T-cell (primary cell): ENCODE measurements at regions not wholly inside any gene's neighbourhood (a gene's known extent, or its start where the extent isn't known, plus 50 kb on each side); places are given as distances from the start of the nearest gene placed in this dataset.

ENCODE experiments used
- ATAC-seq, 4 experiments: fragments of 200-7000 bp in 3 of 4; fragments of 150-1000 bp in 1 of 4; cut with Tn5 transposase; replicated peaks in 1 of 4; 1 replicate in 3 of 4; 2 replicates in 1 of 4; pipeline ENCODE4 v1.10.0; 2021; ENCODE audit warnings: moderate library complexity in 3 of 4, mild to moderate bottlenecking in 2 of 4, moderate number of reproducible peaks in 1 of 4
- CTCF ChIA-PET, 2 donors: fragments of 300-600 bp; sonication (Branson Sonifier 250); formaldehyde crosslinking; loops; one replicate each; lab custom pipeline; 2022; ENCODE audit warnings: antibody characterized with exemption in 2 of 2; lab: Charles Lee
- POLR2A ChIA-PET, 2 donors: fragments of 300-600 bp; sonication (Branson Sonifier 250); formaldehyde crosslinking; loops; one replicate each; lab custom pipeline; 2022; ENCODE audit warnings: antibody characterized with exemption in 2 of 2; lab: Charles Lee
- DNase-seq, 35 experiments: peaks; one replicate each; pipeline versions ENCODE4 v3.0.0 to v3.0.0-alpha.2; 2013 to 2023
- H3K27ac ChIP-seq: one replicate; pipeline ENCODE4 v1.5.1; 2013; ENCODE audit warnings: low read length
- H3K27me3 ChIP-seq, 2 experiments: replicated peaks in 1 of 2; 1 replicate in 1 of 2; 2 replicates in 1 of 2; pipeline versions ENCODE4 v1.6.1 to v1.7.0; 2013; ENCODE audit warnings: low read length in 1 of 2, mixed read lengths in 1 of 2; ENCODE audit not compliant: control insufficient read depth in 2 of 2, insufficient read depth in 2 of 2; ENCODE audit errors: extremely low read depth in 1 of 2
- H3K36me3 ChIP-seq, 2 donors: 1 replicate in 1 of 2; 2 replicates in 1 of 2; pipeline versions ENCODE4 v1.6.1 to v1.7.0; 2013; ENCODE audit warnings: low read length in 1 of 2; ENCODE audit not compliant: control insufficient read depth in 2 of 2, insufficient read depth in 1 of 2; ENCODE audit errors: extremely low read depth in 1 of 2
- H3K4me1 ChIP-seq, 2 experiments: 1 replicate in 1 of 2; 2 replicates in 1 of 2; pipeline versions ENCODE4 v1.6.1 to v1.7.0; 2013; ENCODE audit warnings: low read length in 2 of 2, mixed read lengths in 1 of 2; ENCODE audit not compliant: insufficient read depth in 2 of 2, control insufficient read depth in 1 of 2; ENCODE audit errors: extremely low read depth in 1 of 2
- H3K4me3 ChIP-seq, 2 donors: 1 replicate in 1 of 2; 2 replicates in 1 of 2; pipeline versions ENCODE4 v1.5.1 to v1.7.0; 2013; ENCODE audit warnings: mild to moderate bottlenecking in 2 of 2, low read length in 1 of 2, moderate library complexity in 1 of 2; ENCODE audit not compliant: control insufficient read depth in 1 of 2; ENCODE audit errors: extremely low read depth in 1 of 2
- H3K9me3 ChIP-seq: 2 replicates; pipeline ENCODE4 v1.7.0; 2013
- H3K27ac Mint-ChIP-seq, 2 donors: one replicate each; pipeline ENCODE4 v1.8.0; 2020 to 2021; ENCODE audit warnings: mild to moderate bottlenecking in 2 of 2, mixed read lengths in 2 of 2
- H3K27me3 Mint-ChIP-seq, 2 donors: one replicate each; pipeline ENCODE4 v1.8.0; 2021 to 2022; ENCODE audit warnings: mixed read lengths in 2 of 2
- H3K36me3 Mint-ChIP-seq: one replicate; pipeline ENCODE4 v1.8.0; 2021; ENCODE audit warnings: mixed read lengths
- H3K4me1 Mint-ChIP-seq, 3 donors: one replicate each; pipeline ENCODE4 v1.8.0; 2020 to 2022; ENCODE audit warnings: mixed read lengths in 3 of 3, mild to moderate bottlenecking in 1 of 3
- H3K4me3 Mint-ChIP-seq, 3 donors: one replicate each; pipeline ENCODE4 v1.8.0; 2020 to 2022; ENCODE audit warnings: mild to moderate bottlenecking in 3 of 3, mixed read lengths in 3 of 3, moderate library complexity in 3 of 3
- H3K9me3 Mint-ChIP-seq, 3 donors: one replicate each; pipeline ENCODE4 v1.8.0; 2020 to 2022; ENCODE audit warnings: mixed read lengths in 3 of 3
- WGBS: methylation state at CpG from one replicate; pipeline ENCODE4 v1.1.5; 2013; ENCODE audit warnings: missing lambda C conversion rate; ENCODE audit not compliant: insufficient coverage; 5-methylcytosine and 5-hydroxymethylcytosine counted together

DNA sequence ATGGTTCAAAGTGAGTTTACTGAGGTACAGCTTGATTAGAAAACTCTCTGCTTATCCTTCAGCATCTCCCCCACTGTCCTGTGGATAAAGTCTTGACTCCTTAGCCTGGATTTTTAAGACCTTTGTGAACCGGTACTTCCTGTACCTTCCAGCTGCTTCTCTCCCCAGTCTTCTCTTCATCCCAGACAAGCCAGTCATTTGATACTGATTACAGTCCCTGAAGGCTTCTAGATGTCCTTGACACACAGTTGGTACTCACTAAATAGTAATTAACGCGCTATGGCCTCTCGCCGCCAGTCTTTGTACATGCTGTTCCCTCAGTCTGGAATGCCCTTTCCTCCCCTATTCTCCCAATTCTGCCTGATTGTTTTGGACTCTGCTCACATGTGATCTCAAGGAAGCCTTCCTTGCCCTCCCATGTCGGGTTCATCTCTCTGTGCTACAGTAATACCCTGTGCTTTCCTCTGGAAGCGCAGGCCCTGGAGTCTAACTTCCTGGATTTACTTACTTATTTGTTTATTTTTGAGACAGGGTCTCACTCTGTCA is 50.6 kb upstream of the PTGR2 start:
- Histone ChIP-seq H3K27ac (no peak overlapping the region), H3K36me3 (no peaks in the 10 kb centered on the region), H3K4me1 (no peaks in the 10 kb centered on the region), H3K4me3 (no peak overlapping the region), H3K9me3 (no peaks in the 10 kb centered on the region), H3K27me3 (no peaks in the 10 kb centered on the region)
- Mint-ChIP-seq H3K27ac (no peak overlapping the region), H3K4me1 (no peaks in the 10 kb centered on the region), H3K4me3 (no peak overlapping the region), H3K27me3 (no peaks in the 10 kb centered on the region), H3K9me3 (no peaks in the 10 kb centered on the region), H3K36me3 (peaks cover 5% of the 10 kb centered on the region)
- DNase-seq (no peak), ATAC-seq (no peak)
- CTCF ChIA-PET = no interaction called here
- 83% methylated on average over 2 of the region's 7 CpGs for WGBS
- POLR2A ChIA-PET = no interaction called here

DNA sequence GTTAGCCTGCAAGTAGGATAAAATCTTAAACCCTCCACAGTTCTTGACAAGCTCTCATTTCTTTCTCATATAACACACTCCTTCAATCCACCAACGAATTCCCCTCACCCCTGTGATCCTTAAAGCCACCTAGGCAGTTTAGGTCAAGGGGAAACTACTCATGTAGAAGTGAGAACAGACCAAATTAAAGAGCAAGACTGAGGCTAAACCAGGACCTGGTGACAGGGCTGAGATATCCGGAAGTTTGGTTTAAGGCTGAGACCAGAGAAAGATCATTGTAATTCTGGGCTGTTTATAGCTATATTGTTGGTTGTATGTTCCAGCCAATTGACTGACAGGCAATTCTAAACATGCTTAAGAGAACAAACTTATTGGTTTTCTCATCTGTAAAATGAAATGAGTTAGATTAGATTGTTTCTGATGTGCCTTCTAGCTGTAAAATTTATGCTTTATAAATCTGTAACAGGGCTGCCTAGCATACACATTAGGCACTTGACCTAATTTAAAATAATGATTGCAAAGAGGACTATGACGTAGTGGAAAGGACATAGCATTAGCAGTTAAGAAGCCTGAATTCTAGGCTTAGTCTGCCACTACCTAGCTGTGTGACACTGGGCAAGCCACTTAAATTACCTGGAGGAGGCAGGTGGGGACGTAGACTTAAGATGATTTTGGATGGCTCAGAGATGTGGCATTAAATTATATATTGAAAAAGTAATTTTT is 53.9 kb upstream of the PTGR2 start:
- ChIA-PET CTCF (interaction anchor here in 1 of 2 donors (0.6 to 0.7 kb wide), 2 partner anchors 14 to 69 kb away, joined by 3 to 4 read pairs; no protein-coding TSS in a partner anchor), POLR2A (interaction anchor here in 1 of 2 donors (0.6 kb wide), 1 partner anchor 20 kb away, joined by 3 read pairs; no protein-coding TSS in a partner anchor)
- no peak overlapping the region for H3K4me3 ChIP-seq
- WGBS = 96% methylated on average over 2 of the region's 4 CpGs
- Mint-ChIP-seq H3K27ac (no peak overlapping the region), H3K27me3 (no peaks in the 10 kb centered on the region), H3K4me3 (no peak overlapping the region), H3K4me1 (no peaks in the 10 kb centered on the region), H3K9me3 (no peaks in the 10 kb centered on the region), H3K36me3 (peaks cover 5% of the 10 kb centered on the region)
- no peaks in the 10 kb centered on the region for H3K9me3 ChIP-seq
- H3K27me3 ChIP-seq = no peaks in the 10 kb centered on the region
- H3K4me1 ChIP-seq = no peaks in the 10 kb centered on the region
- H3K36me3 ChIP-seq = no peaks in the 10 kb centered on the region
- ATAC-seq (no peak), DNase-seq (no peak)
- no peak overlapping the region for H3K27ac ChIP-seq

DNA sequence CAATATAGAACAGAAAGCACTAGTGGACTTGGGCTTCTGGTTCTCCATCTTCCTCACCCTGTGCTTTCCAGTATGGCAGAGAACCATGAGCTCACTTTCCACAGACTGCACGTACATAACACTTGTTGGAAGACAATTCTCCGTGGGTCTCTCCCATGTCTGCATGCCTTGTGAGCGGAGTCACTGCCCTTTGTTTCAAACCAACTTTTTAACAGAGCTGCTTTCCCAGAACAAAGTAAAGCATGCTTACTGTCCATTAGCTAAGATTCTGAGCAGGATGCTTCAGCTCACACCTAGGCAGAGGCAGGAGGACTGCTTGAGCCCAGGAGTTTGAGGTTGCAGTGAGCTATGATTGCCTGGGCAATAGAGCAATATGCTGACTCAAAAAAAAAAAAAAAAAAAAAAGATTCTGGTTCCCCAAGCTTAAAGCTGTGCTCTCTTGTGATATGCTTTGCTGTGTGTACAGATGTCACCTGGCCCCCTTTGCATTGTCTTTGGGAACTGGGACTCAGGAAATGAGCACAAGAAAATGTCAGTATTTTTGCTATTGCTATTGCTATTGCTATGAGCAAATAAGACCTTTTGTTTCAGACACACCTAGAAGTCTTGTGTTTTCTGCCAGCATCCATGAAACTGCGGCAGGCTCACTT is 54.6 kb upstream of the PTGR2 start:
- DNase-seq = no peak
- no peaks in the 10 kb centered on the region for H3K4me1 ChIP-seq
- Mint-ChIP-seq H3K4me1 (no peaks in the 10 kb centered on the region), H3K27me3 (no peaks in the 10 kb centered on the region), H3K36me3 (peaks cover under 1% of the 10 kb centered on the region), H3K9me3 (no peaks in the 10 kb centered on the region), H3K4me3 (no peak overlapping the region), H3K27ac (no peak overlapping the region)
- H3K36me3 ChIP-seq = no peaks in the 10 kb centered on the region
- 100% methylated on average over 3 of the region's 4 CpGs for WGBS
- no peaks in the 10 kb centered on the region for H3K27me3 ChIP-seq
- H3K9me3 ChIP-seq = no peaks in the 10 kb centered on the region
- POLR2A ChIA-PET = interaction anchor here in 1 of 2 donors (0.6 kb wide), 1 partner anchor 24 kb away, joined by 4 read pairs; no protein-coding TSS in a partner anchor
- no peak overlapping the region for H3K4me3 ChIP-seq
- CTCF ChIA-PET = interaction anchor here (0.6 to 1.1 kb wide), 5 partner anchors 12 to 220 kb away, joined by 3 to 7 read pairs (median 6); no protein-coding TSS in a partner anchor
- ATAC-seq = no peak
- no peak overlapping the region for H3K27ac ChIP-seq

DNA sequence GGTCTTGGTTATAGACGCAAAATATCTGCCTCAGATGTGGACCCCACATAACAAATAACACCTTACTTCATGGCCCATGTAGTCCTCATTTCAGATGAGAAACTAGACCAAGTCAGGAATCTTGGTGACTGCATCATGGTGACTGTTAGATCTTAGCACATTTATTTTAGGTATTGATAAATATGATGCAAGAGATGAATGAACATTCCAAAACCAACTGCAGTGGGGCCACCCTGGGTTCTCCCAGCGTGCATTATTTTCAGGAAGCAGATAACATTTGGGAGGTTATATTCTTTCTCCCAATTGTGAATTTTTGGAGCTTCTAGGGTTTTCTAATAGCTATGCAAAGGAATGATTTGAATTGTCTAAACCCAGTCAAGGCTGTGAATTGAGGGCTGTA is 55.2 kb upstream of the PTGR2 start:
- no peak for DNase-seq
- POLR2A ChIA-PET = interaction anchor here in 1 of 2 donors (0.6 kb wide), 1 partner anchor 23 kb away, joined by 4 read pairs; no protein-coding TSS in a partner anchor
- H3K36me3 ChIP-seq = no peaks in the 10 kb centered on the region
- no CpG with 5 or more reads among the region's 2 CpGs for whole genome bisulfite sequencing
- H3K4me1 Mint-ChIP-seq = no peaks in the 10 kb centered on the region
- no peaks in the 10 kb centered on the region for H3K36me3 Mint-ChIP-seq
- no peaks in the 10 kb centered on the region for H3K4me1 ChIP-seq
- H3K27me3 Mint-ChIP-seq = no peaks in the 10 kb centered on the region
- no peak overlapping the region for H3K27ac Mint-ChIP-seq
- no peak overlapping the region for H3K27ac ChIP-seq
- H3K27me3 ChIP-seq = no peaks in the 10 kb centered on the region
- H3K4me3 Mint-ChIP-seq = no peak overlapping the region
- H3K9me3 Mint-ChIP-seq = no peaks in the 10 kb centered on the region
- CTCF ChIA-PET = interaction anchor here (0.6 to 1.1 kb wide), 5 partner anchors 12 to 220 kb away, joined by 3 to 7 read pairs (median 6); no protein-coding TSS in a partner anchor
- ATAC-seq = no peak
- no peaks in the 10 kb centered on the region for H3K9me3 ChIP-seq
- no peak overlapping the region for H3K4me3 ChIP-seq

DNA sequence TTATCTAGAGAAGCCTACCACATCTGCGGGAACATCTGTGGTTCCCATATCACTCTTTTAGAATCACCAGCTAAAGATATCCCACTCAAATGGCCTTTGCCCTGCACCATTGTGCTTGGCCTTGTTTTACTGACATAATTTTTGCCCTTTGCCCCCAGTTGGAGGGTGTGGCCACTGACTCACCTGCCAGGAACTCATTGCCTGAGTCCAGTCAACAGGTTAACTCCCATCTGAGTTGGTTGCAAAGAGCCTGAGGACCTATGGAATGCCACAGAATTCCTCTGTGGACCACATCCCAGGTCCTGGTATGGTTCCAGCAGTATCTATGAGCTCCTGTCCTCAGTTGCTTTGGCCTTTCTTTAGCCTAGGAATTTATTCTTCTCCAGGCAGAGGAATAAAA is 55.7 kb upstream of the PTGR2 start:
- WGBS = 100% methylated on average over 1 of the region's 1 CpG
- no peaks in the 10 kb centered on the region for H3K9me3 ChIP-seq
- ChIA-PET CTCF (interaction anchor here in 1 of 2 donors (0.7 to 1.1 kb wide), 2 partner anchors 11 to 41 kb away, joined by 3 to 6 read pairs; no protein-coding TSS in a partner anchor), POLR2A (no interaction called here)
- H3K27me3 ChIP-seq = no peaks in the 10 kb centered on the region
- H3K4me3 ChIP-seq = no peak overlapping the region
- H3K36me3 ChIP-seq = no peaks in the 10 kb centered on the region
- H3K4me1 ChIP-seq = no peaks in the 10 kb centered on the region
- no peak overlapping the region for H3K27ac ChIP-seq
- H3K9me3 Mint-ChIP-seq = no peaks in the 10 kb centered on the region
- no peaks in the 10 kb centered on the region for H3K27me3 Mint-ChIP-seq
- H3K36me3 Mint-ChIP-seq = no peaks in the 10 kb centered on the region
- no peaks in the 10 kb centered on the region for H3K4me1 Mint-ChIP-seq
- H3K4me3 Mint-ChIP-seq = no peak overlapping the region
- DNase-seq = no peak
- no peak overlapping the region for H3K27ac Mint-ChIP-seq
- no peak for ATAC-seq

DNA sequence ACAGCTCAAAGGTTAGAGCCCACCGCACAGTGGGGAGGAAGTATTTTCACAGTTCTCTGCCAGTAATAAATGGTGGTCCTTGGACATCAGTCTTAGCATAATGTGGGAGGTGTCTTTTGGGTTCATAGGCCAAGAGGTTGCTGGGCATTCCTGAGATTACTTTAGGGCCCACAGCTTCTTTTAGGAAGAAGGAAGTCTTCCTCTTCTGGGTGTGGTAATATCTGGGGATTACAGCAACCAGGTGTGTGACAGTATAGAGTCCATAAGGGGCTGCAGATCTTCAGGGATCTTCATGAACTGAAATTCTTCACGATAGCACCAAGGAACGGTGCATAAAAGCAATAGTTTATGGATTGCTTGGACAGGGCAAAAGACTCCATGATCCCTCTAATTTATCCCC is 56.2 kb upstream of the PTGR2 start:
- POLR2A ChIA-PET = no interaction called here
- H3K9me3 Mint-ChIP-seq = no peaks in the 10 kb centered on the region
- peaks cover under 1 to 2% (median 2%) of the 10 kb centered on the region in 3 donors for H3K4me1 Mint-ChIP-seq
- Histone ChIP-seq H3K4me3 (no peak overlapping the region), H3K27ac (no peak overlapping the region), H3K4me1 (no peaks in the 10 kb centered on the region), H3K27me3 (no peaks in the 10 kb centered on the region), H3K9me3 (no peaks in the 10 kb centered on the region), H3K36me3 (no peaks in the 10 kb centered on the region)
- DNase-seq (no peak), ATAC-seq (no peak)
- CTCF ChIA-PET = interaction anchor here in 1 of 2 donors (0.7 kb wide), 1 partner anchor 41 kb away, joined by 3 read pairs; no protein-coding TSS in a partner anchor
- H3K27me3 Mint-ChIP-seq = no peaks in the 10 kb centered on the region
- 100% methylated on average over 1 of the region's 3 CpGs for WGBS
- H3K36me3 Mint-ChIP-seq = no peaks in the 10 kb centered on the region
- no peak overlapping the region for H3K27ac Mint-ChIP-seq
- no peak overlapping the region for H3K4me3 Mint-ChIP-seq
